Lung (tissue), 11 donors: ENCODE measurements at regions not wholly inside any gene's neighbourhood (a gene's known extent, or its start where the extent isn't known, plus 50 kb on each side); places are given as distances from the start of the nearest gene placed in this dataset.

Experiments
- ATAC-seq: fragments of 200-7000 bp; cut with Tn5 transposase; one replicate; pipeline ENCODE4 v1.9.1; 2020; ENCODE audit warnings: moderate number of reproducible peaks; ENCODE audit not compliant: insufficient read depth, low FRiP score
- DNase-seq, 3 donors: peaks; one replicate each; pipeline ENCODE4 v3.0.0-alpha.2; 2013 to 2017
- H3K27ac ChIP-seq, 2 donors: one replicate each; pipeline ENCODE4 v1.5.1; 2013; ENCODE audit warnings: mild to moderate bottlenecking in 2 of 2, moderate library complexity in 2 of 2, control low read depth in 1 of 2, inconsistent platforms in 1 of 2, low read depth in 1 of 2, low read length in 1 of 2
- H3K27me3 ChIP-seq, 3 donors: one replicate each; pipeline ENCODE4 v1.5.1; 2013; ENCODE audit warnings: low read length in 2 of 3; ENCODE audit not compliant: control insufficient read depth in 3 of 3, insufficient read depth in 3 of 3
- H3K36me3 ChIP-seq, 4 donors: one replicate each; pipeline ENCODE4 v1.5.1; 2013; ENCODE audit warnings: low read length in 4 of 4, mild to moderate bottlenecking in 1 of 4, moderate library complexity in 1 of 4; ENCODE audit not compliant: control insufficient read depth in 4 of 4, insufficient read depth in 4 of 4
- H3K4me1 ChIP-seq, 5 donors: one replicate each; pipeline ENCODE4 v1.5.1; 2013; ENCODE audit warnings: low read length in 5 of 5, mild to moderate bottlenecking in 2 of 5, moderate library complexity in 1 of 5; ENCODE audit not compliant: control insufficient read depth in 5 of 5, insufficient read depth in 5 of 5
- H3K4me3 ChIP-seq: one replicate; pipeline ENCODE4 v1.5.1; 2013; ENCODE audit warnings: mild to moderate bottlenecking, control low read depth, moderate library complexity
- H3K9ac ChIP-seq, 2 donors: one replicate each; pipeline ENCODE4 v1.5.1; 2013; ENCODE audit warnings: low read length in 2 of 2, control low read depth in 1 of 2; ENCODE audit not compliant: insufficient read depth in 1 of 2
- H3K9me3 ChIP-seq, 4 donors: one replicate each; pipeline ENCODE4 v1.5.1; 2013; ENCODE audit warnings: low read length in 3 of 4, mild to moderate bottlenecking in 1 of 4, moderate library complexity in 1 of 4; ENCODE audit not compliant: control insufficient read depth in 4 of 4, insufficient read depth in 3 of 4
- WGBS, 2 donors: extraction: QIAGEN DNeasy Blood & Tissue Kit; methylation state at CpG; one replicate each; pipeline ENCODE4 v1.1.7; 2013; 5-methylcytosine and 5-hydroxymethylcytosine counted together
- TF ChIP-seq, protein P1 (sequence below): IDR thresholded peaks from 2 replicates; pipeline ENCODE4 v1.5.1; 2012; ENCODE audit warnings: mild to moderate bottlenecking; ENCODE audit errors: control extremely low read depth, extremely low read depth
- donor health status: control.
- donor health status: control.
- donor health status: Bipolar disorder and iron deficiency.
- donor health status: healthy.
- donor health status: DM: yes; HTN: yes; CAD: no.

DNA sequence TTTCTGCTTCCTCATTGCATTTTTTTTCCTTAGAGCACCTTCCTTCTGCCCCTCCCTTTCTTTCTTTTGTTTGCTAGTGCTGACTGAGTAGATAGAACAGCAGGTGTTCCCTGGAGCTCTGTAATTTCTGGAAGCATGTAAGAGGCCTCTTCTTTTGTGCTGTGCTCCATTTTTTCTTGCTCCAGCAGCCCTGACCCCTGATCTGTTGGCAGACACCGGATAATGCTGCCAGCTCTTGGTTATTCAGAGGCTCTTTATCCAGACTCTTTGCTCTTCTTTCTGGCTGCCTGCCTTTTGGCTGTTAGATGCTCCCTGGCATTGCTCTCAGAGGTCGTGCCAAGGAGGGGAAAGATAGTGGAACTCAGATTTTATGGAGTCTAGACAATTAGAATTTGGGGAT, 104.4 kb upstream of the RBMS3 start:
- TF ChIP-seq, protein P1, sequence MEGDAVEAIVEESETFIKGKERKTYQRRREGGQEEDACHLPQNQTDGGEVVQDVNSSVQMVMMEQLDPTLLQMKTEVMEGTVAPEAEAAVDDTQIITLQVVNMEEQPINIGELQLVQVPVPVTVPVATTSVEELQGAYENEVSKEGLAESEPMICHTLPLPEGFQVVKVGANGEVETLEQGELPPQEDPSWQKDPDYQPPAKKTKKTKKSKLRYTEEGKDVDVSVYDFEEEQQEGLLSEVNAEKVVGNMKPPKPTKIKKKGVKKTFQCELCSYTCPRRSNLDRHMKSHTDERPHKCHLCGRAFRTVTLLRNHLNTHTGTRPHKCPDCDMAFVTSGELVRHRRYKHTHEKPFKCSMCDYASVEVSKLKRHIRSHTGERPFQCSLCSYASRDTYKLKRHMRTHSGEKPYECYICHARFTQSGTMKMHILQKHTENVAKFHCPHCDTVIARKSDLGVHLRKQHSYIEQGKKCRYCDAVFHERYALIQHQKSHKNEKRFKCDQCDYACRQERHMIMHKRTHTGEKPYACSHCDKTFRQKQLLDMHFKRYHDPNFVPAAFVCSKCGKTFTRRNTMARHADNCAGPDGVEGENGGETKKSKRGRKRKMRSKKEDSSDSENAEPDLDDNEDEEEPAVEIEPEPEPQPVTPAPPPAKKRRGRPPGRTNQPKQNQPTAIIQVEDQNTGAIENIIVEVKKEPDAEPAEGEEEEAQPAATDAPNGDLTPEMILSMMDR = no peak
- H3K27me3 ChIP-seq = no peaks in the 10 kb centered on the region
- no peak for DNase-seq
- H3K4me1 ChIP-seq = peaks cover 0 to 6% (median 4%) of the 10 kb centered on the region in 5 donors
- H3K4me3 ChIP-seq = no peak overlapping the region
- no peak for ATAC-seq
- no peaks in the 10 kb centered on the region for H3K9me3 ChIP-seq
- no peak overlapping the region for H3K9ac ChIP-seq
- WGBS, 2 donors = 59 to 66% methylated on average over 2 of the region's 2 CpGs
- H3K36me3 ChIP-seq = no peaks in the 10 kb centered on the region
- H3K27ac ChIP-seq = no peak overlapping the region

DNA sequence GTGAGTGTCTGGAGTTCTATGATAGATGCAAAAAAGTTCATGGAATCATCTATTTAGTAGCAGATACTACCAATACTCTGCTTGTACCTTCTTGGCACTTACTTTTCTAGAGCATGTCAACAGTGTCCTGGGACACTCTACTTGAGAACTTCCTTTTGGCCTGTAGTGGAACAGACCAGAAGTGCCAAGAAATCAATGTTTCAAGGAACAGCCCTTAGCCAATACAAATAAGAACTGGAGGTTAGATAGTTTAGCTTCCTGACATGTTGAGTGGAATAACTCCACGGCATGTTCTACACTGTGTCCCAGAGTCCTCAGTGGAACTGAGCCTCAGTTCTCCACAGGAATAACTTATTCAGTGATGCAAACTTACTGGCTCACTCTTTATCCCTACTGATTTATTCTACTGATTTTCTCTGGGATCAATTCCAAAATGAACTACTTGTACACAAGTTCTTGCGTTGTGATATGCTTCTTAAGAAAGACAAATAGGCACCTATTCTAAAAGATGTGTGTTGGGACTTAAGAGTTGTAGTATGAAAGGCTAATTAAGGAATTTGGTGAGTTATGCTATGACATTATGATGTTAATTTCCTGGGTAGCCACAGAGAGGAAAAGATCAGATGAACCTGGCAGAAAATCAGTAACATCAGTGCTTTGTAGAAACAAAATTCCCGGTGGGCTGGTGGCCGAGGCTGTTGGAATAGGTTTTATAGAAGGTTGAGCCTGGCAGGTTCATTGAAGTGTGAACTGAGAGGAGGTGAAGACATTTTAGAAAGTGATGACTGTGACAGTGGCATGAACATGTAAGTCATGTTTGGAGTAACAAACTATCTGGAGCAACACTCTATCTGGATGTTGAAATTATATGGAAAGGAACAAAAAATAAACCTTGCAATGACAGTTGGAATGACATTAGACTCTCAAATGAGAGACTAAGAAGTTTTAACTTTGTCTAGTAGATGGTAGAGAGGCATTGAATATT, 101.8 kb upstream of the RBMS3 start:
- no peak overlapping the region for H3K27ac ChIP-seq
- no peaks in the 10 kb centered on the region for H3K36me3 ChIP-seq
- ATAC-seq = peak; percentile 34
- TF ChIP-seq, protein P1 = no peak
- H3K4me1 ChIP-seq = peaks cover 0 to 4% (median 0%) of the 10 kb centered on the region in 5 donors
- H3K4me3 ChIP-seq = no peak overlapping the region
- no peak overlapping the region for H3K9ac ChIP-seq
- H3K9me3 ChIP-seq = no peaks in the 10 kb centered on the region
- DNase-seq = no peak
- 60 to 83% methylated on average over 4 of the region's 4 CpGs for WGBS, 2 donors
- H3K27me3 ChIP-seq = no peaks in the 10 kb centered on the region

DNA sequence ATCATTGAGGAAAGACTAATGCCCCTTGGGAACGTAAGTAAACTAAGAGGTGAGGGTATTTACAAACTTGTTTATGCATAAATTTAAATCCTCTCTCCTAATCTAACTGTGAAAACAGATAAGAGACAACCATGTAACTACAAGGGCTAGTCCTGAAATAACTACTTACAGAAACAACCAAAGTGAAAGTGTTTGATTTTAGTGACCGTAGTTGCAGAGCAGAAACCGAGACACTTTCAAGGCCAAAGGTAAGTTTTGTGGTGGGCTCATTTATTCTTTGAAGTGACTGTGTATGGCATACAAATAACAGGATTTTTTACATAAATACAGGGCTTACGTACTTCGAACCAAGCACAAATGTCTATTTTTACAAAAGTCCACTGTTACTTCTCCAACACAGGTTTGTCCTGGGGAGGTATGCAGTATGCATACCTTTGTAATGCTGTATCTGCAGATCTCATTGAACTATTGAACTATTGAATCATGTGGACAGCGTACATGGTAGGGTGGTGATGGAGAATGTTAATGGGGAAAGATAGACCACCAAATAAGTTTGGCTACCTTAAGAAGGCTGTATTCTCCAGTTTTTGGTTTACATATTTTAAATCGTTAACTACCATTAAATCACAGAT, 99.6 kb upstream of the RBMS3 start:
- Histone ChIP-seq H3K27me3 (no peaks in the 10 kb centered on the region), H3K36me3 (no peaks in the 10 kb centered on the region), H3K27ac (no peak overlapping the region), H3K9me3 (no peaks in the 10 kb centered on the region), H3K4me1 (peaks cover 0 to 4% (median 0%) of the 10 kb centered on the region in 5 donors), H3K4me3 (no peak overlapping the region), H3K9ac (no peak overlapping the region)
- DNase-seq (no peak), ATAC-seq (no peak)
- WGBS, 2 donors = 80 to 87% methylated on average over 7 of the region's 7 CpGs
- TF ChIP-seq, protein P1 = no peak
